Loucy (cell line): ENCODE measurements at regions not wholly inside any gene's neighbourhood (a gene's known extent, or its start where the extent isn't known, plus 50 kb on each side); places are given as distances from the start of the nearest gene placed in this dataset.

Experiments
- EZH2phosphoT487 ChIP-seq: fragments of 200-600 bp; IDR thresholded peaks from 2 replicates; pipeline ENCODE4 v1.6.1; 2018; ENCODE audit warnings: antibody characterized with exemption, mild to moderate bottlenecking, moderate library complexity, borderline replicate concordance
- TF ChIP-seq, protein P1 (sequence below): fragments of 200-600 bp; sonication (generic); conservative IDR thresholded peaks from 2 replicates; pipeline ENCODE4 v1.5.1; 2014; ENCODE audit warnings: mild to moderate bottlenecking, antibody characterized with exemption, low read length

DNA sequence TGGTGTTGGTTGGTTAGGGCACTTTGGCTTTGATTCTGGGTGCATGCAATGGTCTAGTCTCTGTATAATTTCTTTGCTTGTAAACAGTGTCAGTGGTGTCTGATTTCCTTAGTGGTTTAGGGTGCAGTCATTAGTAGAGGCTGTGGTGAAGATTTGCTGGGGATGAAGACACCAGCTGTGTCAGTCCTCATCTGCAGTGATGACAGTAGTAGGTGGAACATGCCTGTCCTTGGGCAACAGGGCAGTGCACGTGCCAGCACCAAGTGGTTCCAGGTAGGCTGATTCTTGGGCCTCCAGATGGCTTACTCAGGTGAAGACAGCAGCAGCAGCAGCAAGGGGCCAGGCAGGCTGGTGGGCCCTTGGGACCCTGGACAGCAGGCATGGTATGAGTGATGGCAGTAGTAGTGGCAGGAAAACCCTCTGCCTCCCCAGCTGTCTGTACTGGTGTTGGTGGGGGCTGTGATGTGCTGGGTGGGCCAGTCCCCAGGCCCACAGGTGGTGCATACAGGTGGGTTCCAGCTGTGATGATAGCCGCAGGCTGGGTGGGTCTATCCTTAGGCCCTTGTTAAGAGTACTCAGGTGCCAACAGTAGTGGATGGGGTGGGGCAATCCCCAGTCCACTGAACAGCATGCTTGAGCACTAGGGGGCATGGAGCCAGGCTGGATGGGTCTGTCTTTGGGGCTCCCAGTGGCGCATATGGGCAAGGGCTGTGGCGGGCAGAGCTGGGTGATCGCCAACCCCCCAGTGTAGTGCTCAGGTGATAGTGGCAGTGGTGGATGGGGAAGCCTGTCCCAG lies 140.7 kb upstream of the THUMPD2 start:
- TF ChIP-seq, protein P1, sequence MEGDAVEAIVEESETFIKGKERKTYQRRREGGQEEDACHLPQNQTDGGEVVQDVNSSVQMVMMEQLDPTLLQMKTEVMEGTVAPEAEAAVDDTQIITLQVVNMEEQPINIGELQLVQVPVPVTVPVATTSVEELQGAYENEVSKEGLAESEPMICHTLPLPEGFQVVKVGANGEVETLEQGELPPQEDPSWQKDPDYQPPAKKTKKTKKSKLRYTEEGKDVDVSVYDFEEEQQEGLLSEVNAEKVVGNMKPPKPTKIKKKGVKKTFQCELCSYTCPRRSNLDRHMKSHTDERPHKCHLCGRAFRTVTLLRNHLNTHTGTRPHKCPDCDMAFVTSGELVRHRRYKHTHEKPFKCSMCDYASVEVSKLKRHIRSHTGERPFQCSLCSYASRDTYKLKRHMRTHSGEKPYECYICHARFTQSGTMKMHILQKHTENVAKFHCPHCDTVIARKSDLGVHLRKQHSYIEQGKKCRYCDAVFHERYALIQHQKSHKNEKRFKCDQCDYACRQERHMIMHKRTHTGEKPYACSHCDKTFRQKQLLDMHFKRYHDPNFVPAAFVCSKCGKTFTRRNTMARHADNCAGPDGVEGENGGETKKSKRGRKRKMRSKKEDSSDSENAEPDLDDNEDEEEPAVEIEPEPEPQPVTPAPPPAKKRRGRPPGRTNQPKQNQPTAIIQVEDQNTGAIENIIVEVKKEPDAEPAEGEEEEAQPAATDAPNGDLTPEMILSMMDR, result no peak
- no peak for TF ChIP-seq EZH2phosphoT487
